ENCODE measurements at regions not wholly inside any gene's neighbourhood (a gene's known extent, or its start where the extent isn't known, plus 50 kb on each side); places are given as distances from the start of the nearest gene placed in this dataset.

- Histone ChIP-seq H3K9me3 (ENCODE audit: low read length) (no peaks in the 10 kb centered on the region), H2AFZ (ENCODE audit: low read length) (no peak overlapping the region), H3K9ac (ENCODE audit: low read length) (no peak overlapping the region), H3K4me1 (ENCODE audit: insufficient read depth, low read length, severe bottlenecking) (no peaks in the 10 kb centered on the region), H3K9me2 (ENCODE audit: low read depth, low read length) (no peaks in the 10 kb centered on the region), H3K4me3 (ENCODE audit: low read depth, low read length, poor library complexity, severe bottlenecking) (no peak overlapping the region), H4K20me1 (ENCODE audit: insufficient read depth, low read length) (no peaks in the 10 kb centered on the region), H3K36me3 (ENCODE audit: insufficient read depth, low read length) (no peaks in the 10 kb centered on the region), H3K27me3 (ENCODE audit: insufficient read depth, low read length) (no peaks in the 10 kb centered on the region), H3K4me2 (ENCODE audit: low read length) (no peak overlapping the region), H3K79me2 (ENCODE audit: insufficient read depth, low read length) (no peaks in the 10 kb centered on the region), H3F3A (ENCODE audit: insufficient read depth, low read length) (no peaks in the 10 kb centered on the region), H3K27ac (ENCODE audit: low read depth, low read length, poor library complexity, severe bottlenecking) (no peak overlapping the region)
- no peak for TF ChIP-seq CTCF (IDR thresholded peaks at IDR 0.05; ENCODE audit: low read length)
- TF ChIP-seq EZH2 (IDR thresholded peaks at IDR 0.05; ENCODE audit: borderline replicate concordance, low read length), result no peak
These were observed 375.0 kb downstream of the TMEM232 start for GRCh38 chr5:110351430-110351829.

- Histone ChIP-seq H3K79me2 (ENCODE audit: insufficient read depth, low read length) (no peaks in the 10 kb centered on the region), H2AFZ (ENCODE audit: low read length) (no peak overlapping the region), H3K27ac (ENCODE audit: low read depth, low read length, poor library complexity, severe bottlenecking) (no peak overlapping the region), H3K4me2 (ENCODE audit: low read length) (no peak overlapping the region), H3F3A (ENCODE audit: insufficient read depth, low read length) (no peaks in the 10 kb centered on the region), H3K4me3 (ENCODE audit: low read depth, low read length, poor library complexity, severe bottlenecking) (no peak overlapping the region), H3K9ac (ENCODE audit: low read length) (no peak overlapping the region), H3K4me1 (ENCODE audit: insufficient read depth, low read length, severe bottlenecking) (no peaks in the 10 kb centered on the region), H3K27me3 (ENCODE audit: insufficient read depth, low read length) (no peaks in the 10 kb centered on the region), H3K9me3 (ENCODE audit: low read length) (no peaks in the 10 kb centered on the region), H4K20me1 (ENCODE audit: insufficient read depth, low read length) (no peaks in the 10 kb centered on the region), H3K9me2 (ENCODE audit: low read depth, low read length) (no peaks in the 10 kb centered on the region), H3K36me3 (ENCODE audit: insufficient read depth, low read length) (no peaks in the 10 kb centered on the region)
- TF ChIP-seq EZH2 (IDR thresholded peaks at IDR 0.05; ENCODE audit: borderline replicate concordance, low read length), result no peak
- TF ChIP-seq CTCF (IDR thresholded peaks at IDR 0.05; ENCODE audit: low read length), result no peak
These were observed 372.2 kb downstream of the TMEM232 start for GRCh38 chr5:110354311-110354710.

- no peak overlapping the region for H3K4me2 ChIP-seq (ENCODE audit: low read length)
- no peak overlapping the region for H3K9ac ChIP-seq (ENCODE audit: low read length)
- no peaks in the 10 kb centered on the region for H3F3A ChIP-seq (ENCODE audit: insufficient read depth, low read length)
- no peak overlapping the region for H3K27ac ChIP-seq (ENCODE audit: low read depth, low read length, poor library complexity, severe bottlenecking)
- no peaks in the 10 kb centered on the region for H3K4me1 ChIP-seq (ENCODE audit: insufficient read depth, low read length, severe bottlenecking)
- H3K27me3 ChIP-seq (ENCODE audit: insufficient read depth, low read length), result no peaks in the 10 kb centered on the region
- TF ChIP-seq EZH2 (IDR thresholded peaks at IDR 0.05; ENCODE audit: borderline replicate concordance, low read length) (no peak), CTCF (IDR thresholded peaks at IDR 0.05; ENCODE audit: low read length) (no peak)
- no peaks in the 10 kb centered on the region for H4K20me1 ChIP-seq (ENCODE audit: insufficient read depth, low read length)
- no peak overlapping the region for H3K4me3 ChIP-seq (ENCODE audit: low read depth, low read length, poor library complexity, severe bottlenecking)
- no peaks in the 10 kb centered on the region for H3K9me2 ChIP-seq (ENCODE audit: low read depth, low read length)
- H3K36me3 ChIP-seq (ENCODE audit: insufficient read depth, low read length), result no peaks in the 10 kb centered on the region
- no peaks in the 10 kb centered on the region for H3K79me2 ChIP-seq (ENCODE audit: insufficient read depth, low read length)
- H2AFZ ChIP-seq (ENCODE audit: low read length), result no peak overlapping the region
- H3K9me3 ChIP-seq (ENCODE audit: low read length), result no peaks in the 10 kb centered on the region
These were observed 371.4 kb downstream of the TMEM232 start for GRCh38 chr5:110354915-110355644.

All from OCI-LY1 (cell line).